ENCODE measurements at regions not wholly inside any gene's neighbourhood (a gene's known extent, or its start where the extent isn't known, plus 50 kb on each side); places are given as distances from the start of the nearest gene placed in this dataset.

GRCh38 chr9:89655990-89656657 lies 51.3 kb downstream of the GADD45G start:
- TF ChIP-seq POLR2A (IDR thresholded peaks at IDR 0.05; ENCODE audit: low read length) (no peak), GATA1 (IDR thresholded peaks at IDR 0.05; ENCODE audit: low read depth, low read length) (no peak)
- no peak for DNase-seq

- TF ChIP-seq GATA1 (IDR thresholded peaks at IDR 0.05; ENCODE audit: low read depth, low read length) (no peak), POLR2A (IDR thresholded peaks at IDR 0.05; ENCODE audit: low read length) (no peak)
- DNase-seq: no peak
Measured at GRCh38 chr9:89657295-89657694, 52.5 kb downstream of the GADD45G start.

- TF ChIP-seq POLR2A (IDR thresholded peaks at IDR 0.05; ENCODE audit: low read length) (no peak), GATA1 (IDR thresholded peaks at IDR 0.05; ENCODE audit: low read depth, low read length) (no peak)
- no peak for DNase-seq
Measured at GRCh38 chr9:89657765-89658164, 53.0 kb downstream of the GADD45G start.

GRCh38 chr9:89658401-89658800 lies 53.6 kb downstream of the GADD45G start:
- TF ChIP-seq POLR2A (IDR thresholded peaks at IDR 0.05; ENCODE audit: low read length) (no peak), GATA1 (IDR thresholded peaks at IDR 0.05; ENCODE audit: low read depth, low read length) (no peak)
- no peak for DNase-seq

GRCh38 chr9:89658931-89659330 lies 54.1 kb downstream of the GADD45G start:
- TF ChIP-seq POLR2A (IDR thresholded peaks at IDR 0.05; ENCODE audit: low read length) (no peak), GATA1 (IDR thresholded peaks at IDR 0.05; ENCODE audit: low read depth, low read length) (no peak)
- DNase-seq: no peak

GRCh38 chr9:89659473-89659872 lies 54.7 kb downstream of the GADD45G start:
- no peak for DNase-seq
- no peak for TF ChIP-seq GATA1 (IDR thresholded peaks at IDR 0.05; ENCODE audit: low read depth, low read length)
- TF ChIP-seq POLR2A (IDR thresholded peaks at IDR 0.05; ENCODE audit: low read length): no peak

GRCh38 chr9:89659891-89660685 lies 55.3 kb downstream of the GADD45G start:
- TF ChIP-seq GATA1 (IDR thresholded peaks at IDR 0.05; ENCODE audit: low read depth, low read length) (no peak), POLR2A (IDR thresholded peaks at IDR 0.05; ENCODE audit: low read length) (no peak)
- DNase-seq: no peak

GRCh38 chr9:89661391-89661949 lies 56.7 kb downstream of the GADD45G start:
- DNase-seq: no peak
- TF ChIP-seq GATA1 (IDR thresholded peaks at IDR 0.05; ENCODE audit: low read depth, low read length) (no peak), POLR2A (IDR thresholded peaks at IDR 0.05; ENCODE audit: low read length) (no peak)

GRCh38 chr9:89661956-89662717 lies 57.3 kb downstream of the GADD45G start:
- peak; percentile 52 to 56 for DNase-seq
- TF ChIP-seq GATA1 (IDR thresholded peaks at IDR 0.05; ENCODE audit: low read depth, low read length): no peak
- TF ChIP-seq POLR2A (IDR thresholded peaks at IDR 0.05; ENCODE audit: low read length): no peak

GRCh38 chr9:89662718-89663613 lies 58.2 kb downstream of the GADD45G start:
- DNase-seq: no peak
- TF ChIP-seq POLR2A (IDR thresholded peaks at IDR 0.05; ENCODE audit: low read length) (no peak), GATA1 (IDR thresholded peaks at IDR 0.05; ENCODE audit: low read depth, low read length) (no peak)

- TF ChIP-seq POLR2A (IDR thresholded peaks at IDR 0.05; ENCODE audit: low read length): no peak
- TF ChIP-seq GATA1 (IDR thresholded peaks at IDR 0.05; ENCODE audit: low read depth, low read length): no peak
Measured at GRCh38 chr9:89663614-89663970, 58.8 kb downstream of the GADD45G start.

GRCh38 chr9:89664010-89664409 lies 59.2 kb downstream of the GADD45G start:
- TF ChIP-seq POLR2A (IDR thresholded peaks at IDR 0.05; ENCODE audit: low read length) (no peak), GATA1 (IDR thresholded peaks at IDR 0.05; ENCODE audit: low read depth, low read length) (no peak)
- DNase-seq: no peak

More at GRCh38 chr9:89663614-89663970, 58.8 kb downstream of the GADD45G start:
- no peak for DNase-seq

GRCh38 chr9:89664896-89665329 lies 60.1 kb downstream of the GADD45G start:
- DNase-seq: no peak
- TF ChIP-seq POLR2A (IDR thresholded peaks at IDR 0.05; ENCODE audit: low read length) (no peak), GATA1 (IDR thresholded peaks at IDR 0.05; ENCODE audit: low read depth, low read length) (no peak)
